ENCODE measurements at regions not wholly inside any gene's neighbourhood (a gene's known extent, or its start where the extent isn't known, plus 50 kb on each side); places are given as distances from the start of the nearest gene placed in this dataset.
"Not testable (repeated sequence)": the region's sequence is repeated elsewhere in the genome, so short reads cannot be mapped to it uniquely, and the experiment has no call there.

- no peak for DNase-seq (ENCODE audit: low read depth in 2 of 3, low spot score in 2 of 3)
Measured at GRCh38 chr2:226098861-226099745, 699.6 kb downstream of the NYAP2 start.

DNA sequence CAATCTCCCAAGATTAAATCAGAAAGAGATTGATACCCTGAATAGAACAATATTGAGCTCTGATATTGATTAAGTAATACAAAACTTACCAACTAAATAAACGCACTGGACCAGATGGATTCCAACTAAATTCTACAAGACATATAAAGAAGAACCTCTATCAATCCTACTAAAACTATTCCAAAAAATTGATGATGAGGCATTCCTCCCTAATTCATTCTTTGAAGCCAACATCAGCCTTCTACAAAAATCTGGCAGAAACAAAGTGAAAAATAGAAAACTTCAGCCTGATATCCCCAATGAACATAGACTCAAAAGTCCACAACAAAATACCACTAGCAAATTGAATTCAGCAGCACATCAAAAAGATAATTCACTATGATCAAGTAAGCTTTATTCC, 695.5 kb downstream of the NYAP2 start:
- DNase-seq (ENCODE audit: low read depth in 2 of 3, low spot score in 2 of 3): no peak

- DNase-seq (ENCODE audit: low read depth in 2 of 3, low spot score in 2 of 3): no peak
Measured at GRCh38 chr2:226093364-226093763, 693.9 kb downstream of the NYAP2 start.

DNA sequence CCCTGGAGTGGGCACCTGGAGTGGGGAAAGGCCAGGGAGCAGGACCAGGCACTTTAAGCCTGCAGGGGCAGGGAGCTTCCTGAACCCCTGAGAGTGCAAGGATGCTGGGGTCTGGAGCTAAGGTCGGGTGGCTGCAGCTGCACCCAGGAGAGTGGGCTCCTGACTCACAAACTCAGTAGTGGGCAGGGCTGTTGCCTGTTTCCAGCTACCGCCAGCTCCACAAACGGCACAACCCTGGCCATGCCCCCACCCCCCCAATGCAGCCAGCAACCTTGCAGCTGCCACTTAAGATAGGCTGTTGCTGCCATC, 688.8 kb downstream of the NYAP2 start:
- DNase-seq (ENCODE audit: low read depth in 2 of 3, low spot score in 2 of 3): no peak

GRCh38 chr2:226087505-226088365, 688.2 kb downstream of the NYAP2 start:
- DNase-seq (ENCODE audit: low read depth in 2 of 3, low spot score in 2 of 3): no peak

DNA sequence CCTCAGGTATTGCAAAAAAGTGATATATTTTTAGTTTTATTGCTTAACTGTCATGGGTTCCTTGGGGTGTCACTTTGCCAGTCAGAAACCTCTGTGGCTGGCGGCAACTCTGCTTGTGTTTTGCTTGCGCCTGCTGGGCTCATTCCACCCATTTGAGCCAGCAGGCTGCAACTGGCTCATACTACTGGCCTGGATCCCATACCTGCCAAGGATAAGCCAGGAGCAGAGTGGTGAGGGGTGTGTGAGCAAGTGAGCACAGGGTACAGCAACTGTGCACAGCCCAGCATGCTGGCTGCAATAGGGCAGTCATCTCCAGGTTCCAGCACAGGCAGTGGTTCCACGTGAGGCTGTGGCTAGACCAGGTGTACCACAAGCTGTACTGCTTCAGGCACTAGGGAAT, 687.5 kb downstream of the NYAP2 start:
- no peak for DNase-seq (ENCODE audit: low read depth in 2 of 3, low spot score in 2 of 3)

DNA sequence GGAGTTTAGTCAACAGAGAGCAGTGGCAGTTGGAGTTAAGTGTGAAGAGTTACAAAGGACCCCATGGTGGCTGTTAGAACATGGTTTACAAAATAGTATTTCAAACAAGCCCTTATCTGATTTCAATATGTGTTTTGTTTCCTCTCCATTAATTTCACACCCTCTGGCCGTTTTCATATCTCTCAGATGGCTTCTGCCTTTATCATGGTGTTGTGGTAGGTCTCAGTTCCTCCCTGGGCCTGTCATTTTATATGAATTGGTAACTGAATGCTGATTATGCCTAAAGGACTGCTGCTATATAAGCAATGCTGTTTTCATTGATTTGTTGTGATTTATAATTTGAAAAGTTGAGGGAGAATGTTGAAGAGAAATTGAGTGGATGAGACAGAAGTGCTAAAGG, 686.7 kb downstream of the NYAP2 start:
- no peak for DNase-seq (ENCODE audit: low read depth in 2 of 3, low spot score in 2 of 3)

DNA sequence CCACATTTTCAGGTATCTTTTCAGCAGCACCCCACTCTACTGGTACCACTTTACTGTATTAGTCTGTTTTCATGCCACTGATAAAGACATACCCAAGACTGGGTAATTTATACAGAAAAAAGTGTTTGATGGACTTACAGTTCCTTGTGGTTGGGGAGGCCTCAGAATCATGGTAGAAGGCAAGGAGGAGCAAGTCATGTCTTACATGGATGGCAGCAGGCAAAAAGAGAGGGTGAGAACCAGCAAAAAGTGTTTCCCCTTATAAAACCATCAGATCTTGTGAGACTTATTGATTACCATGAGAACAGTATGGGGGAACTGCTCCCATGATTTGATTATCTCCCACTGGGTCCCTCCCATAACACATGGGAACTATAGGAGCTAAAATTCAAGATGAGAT, 685.9 kb downstream of the NYAP2 start:
- DNase-seq (ENCODE audit: low read depth in 2 of 3, low spot score in 2 of 3): not testable (repeated sequence)

DNA sequence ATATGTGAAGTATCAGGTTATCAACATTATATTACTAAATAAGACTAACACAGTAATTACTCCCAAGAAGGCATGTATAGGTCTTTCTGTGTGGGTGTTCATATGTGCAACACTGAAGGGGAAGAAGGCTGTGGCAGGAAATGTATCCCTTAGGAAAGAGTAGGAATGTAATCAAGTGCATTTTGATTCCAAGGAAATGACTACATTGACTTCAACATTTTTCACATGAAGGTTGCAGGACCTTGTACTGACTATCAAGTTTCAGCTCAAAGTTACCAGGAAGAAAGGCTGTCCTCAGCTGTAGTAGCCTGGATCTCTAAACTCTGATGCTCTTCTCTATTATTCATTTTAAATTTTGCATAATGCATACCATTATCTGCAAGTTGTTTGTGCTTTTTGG, 680.8 kb downstream of the NYAP2 start:
- DNase-seq (ENCODE audit: low read depth in 2 of 3, low spot score in 2 of 3): no peak

DNA sequence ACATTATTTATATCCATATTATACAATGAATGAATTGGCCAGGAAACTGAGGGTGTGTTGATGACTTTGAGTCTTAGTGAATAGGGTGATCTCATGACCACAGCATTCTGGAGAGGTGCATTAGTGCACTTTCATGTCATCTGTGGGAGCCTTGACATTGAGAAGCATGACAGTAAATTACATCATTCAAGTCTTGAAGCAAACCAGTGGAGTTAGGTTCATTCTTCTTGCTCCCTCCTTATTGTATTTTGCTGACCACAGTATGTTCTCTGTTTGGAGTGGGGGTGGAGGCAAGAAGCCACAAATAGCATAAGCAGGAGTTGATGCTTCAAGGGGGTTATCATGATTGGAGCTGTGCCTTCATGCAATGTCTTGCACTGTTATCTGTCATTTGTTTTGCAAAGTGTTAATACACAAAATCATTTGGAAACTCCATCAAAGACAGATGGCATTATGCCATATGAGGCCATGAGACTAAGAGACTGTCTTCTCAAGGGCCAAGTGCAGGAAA, 680.2 kb downstream of the NYAP2 start:
- DNase-seq (ENCODE audit: low read depth in 2 of 3, low spot score in 2 of 3): no peak

- DNase-seq (ENCODE audit: low read depth in 2 of 3, low spot score in 2 of 3): no peak
Measured at GRCh38 chr2:226079196-226079595, 679.7 kb downstream of the NYAP2 start.

DNA sequence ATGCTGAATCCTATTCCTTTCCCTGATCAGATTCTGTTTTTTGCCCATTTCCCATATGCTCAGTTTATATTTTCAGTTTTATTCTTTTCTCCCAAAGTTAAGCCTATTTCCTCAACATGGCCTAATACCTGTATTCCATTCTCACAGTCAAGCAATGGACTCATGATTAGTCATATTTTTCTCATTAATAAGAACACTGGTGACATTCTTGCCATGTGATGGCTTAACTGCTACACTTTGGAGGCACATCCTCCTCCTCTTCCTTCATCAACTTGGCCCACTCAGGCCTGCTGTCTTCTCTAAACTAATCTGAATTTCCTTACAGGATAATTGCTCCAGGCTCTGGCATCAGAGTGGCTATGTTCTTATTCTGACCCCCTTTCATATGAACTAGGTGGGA, 679.2 kb downstream of the NYAP2 start:
- no peak for DNase-seq (ENCODE audit: low read depth in 2 of 3, low spot score in 2 of 3)

DNA sequence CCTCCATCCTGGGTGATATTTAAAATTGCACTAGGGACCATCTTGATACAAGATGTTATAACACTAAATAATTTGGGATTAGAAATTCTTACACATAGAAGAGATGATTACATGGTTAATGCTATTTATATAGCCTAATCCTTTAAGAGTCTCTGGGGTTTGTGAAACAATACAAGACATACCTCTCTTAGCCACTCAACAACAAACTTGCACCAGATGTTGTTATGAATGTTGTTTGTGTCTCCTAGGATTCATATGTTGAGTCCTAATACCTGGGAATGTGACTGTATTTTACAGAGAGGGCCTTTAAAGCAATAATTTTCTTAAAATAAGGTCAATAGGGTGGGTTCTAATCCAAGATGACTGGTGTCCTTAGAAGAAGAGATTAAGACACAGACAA, 678.3 kb downstream of the NYAP2 start:
- DNase-seq (ENCODE audit: low read depth in 2 of 3, low spot score in 2 of 3): no peak

- no peak for DNase-seq (ENCODE audit: low read depth in 2 of 3, low spot score in 2 of 3)
Measured at GRCh38 chr2:226077031-226077430, 677.5 kb downstream of the NYAP2 start.

GRCh38 chr2:226076529-226076928, 677.0 kb downstream of the NYAP2 start:
- no peak for DNase-seq (ENCODE audit: low read depth in 2 of 3, low spot score in 2 of 3)

- no peak for DNase-seq (ENCODE audit: low read depth in 2 of 3, low spot score in 2 of 3)
Measured at GRCh38 chr2:226074391-226074790, 674.9 kb downstream of the NYAP2 start.

DNA sequence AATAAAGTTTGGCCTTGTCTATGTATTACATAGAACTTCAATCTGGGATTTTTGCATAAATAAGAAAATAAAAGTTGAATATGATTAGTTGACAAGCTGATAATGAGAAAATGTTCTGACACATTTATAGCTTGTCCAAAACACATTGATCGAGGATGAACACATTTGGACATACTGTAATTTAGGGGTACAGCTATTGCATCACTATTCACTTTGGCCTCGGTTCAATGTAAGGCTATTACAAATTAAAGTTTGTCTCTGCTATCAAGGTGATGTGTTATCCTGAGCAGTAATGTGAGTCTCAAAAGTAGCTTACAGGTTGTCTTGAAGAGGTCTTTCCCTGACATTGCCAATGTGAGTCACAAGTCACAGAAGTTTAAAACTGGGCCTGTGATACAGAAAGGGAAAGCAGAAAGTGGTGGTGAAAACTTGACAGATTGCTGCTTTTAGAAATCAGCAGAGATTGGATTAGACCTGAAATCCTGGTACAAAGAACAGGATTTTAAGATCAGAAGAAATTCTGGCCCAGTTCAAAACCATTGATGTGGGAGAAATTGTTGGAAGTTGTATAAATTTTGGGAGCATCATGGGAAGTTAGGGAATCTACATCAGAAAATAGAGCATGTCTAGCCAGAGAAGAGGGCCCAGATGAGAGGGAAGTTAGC, 674.1 kb downstream of the NYAP2 start:
- no peak for DNase-seq (ENCODE audit: low read depth in 2 of 3, low spot score in 2 of 3)

GRCh38 chr2:226066873-226067272, 667.4 kb downstream of the NYAP2 start:
- no peak for DNase-seq (ENCODE audit: low read depth in 2 of 3, low spot score in 2 of 3)

DNA sequence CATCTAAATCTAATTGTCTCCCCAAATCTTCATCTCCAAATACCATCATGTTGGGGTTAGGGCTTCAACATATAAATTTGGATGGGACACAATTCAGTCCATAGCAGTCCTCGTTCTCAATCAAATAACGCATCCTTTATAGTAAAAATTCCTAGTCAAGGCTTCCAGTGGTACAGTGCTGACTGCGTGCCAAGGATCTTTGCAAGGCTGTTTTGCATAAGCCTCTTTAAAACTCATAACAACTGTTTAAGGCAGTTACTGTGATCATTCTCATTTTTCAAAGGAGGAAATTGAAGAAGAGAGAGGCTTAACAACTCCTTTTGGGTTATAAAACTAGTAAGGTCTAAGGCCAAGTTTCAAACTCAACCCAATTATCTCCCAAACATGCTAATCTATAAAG, 666.9 kb downstream of the NYAP2 start:
- DNase-seq (ENCODE audit: low read depth in 2 of 3, low spot score in 2 of 3): no peak

- DNase-seq (ENCODE audit: low read depth in 2 of 3, low spot score in 2 of 3): no peak
Measured at GRCh38 chr2:226064932-226065570, 665.5 kb downstream of the NYAP2 start.
